NCI-H187 (cell line): ENCODE measurements at regions not wholly inside any gene's neighbourhood (a gene's known extent, or its start where the extent isn't known, plus 50 kb on each side); places are given as distances from the start of the nearest gene placed in this dataset.

Experiments
- DNase-seq, 2 experiments: peaks; one replicate each; lab custom pipeline; 2025; lab: John Stamatoyannopoulos, UW

- no peak for DNase-seq
Observed at GRCh38 chr12:77299910-77300669, 234.7 kb upstream of the E2F7 start.

GRCh38 chr12:77299001-77299400 is 233.6 kb upstream of the E2F7 start:
- DNase-seq: no peak

GRCh38 chr12:77294016-77294415 is 228.6 kb upstream of the E2F7 start:
- no peak for DNase-seq

- no peak for DNase-seq
Observed at GRCh38 chr12:77274926-77275325, 209.6 kb upstream of the E2F7 start.

- no peak for DNase-seq
Observed at GRCh38 chr12:77273898-77274297, 208.5 kb upstream of the E2F7 start.

GRCh38 chr12:77256956-77257355 is 191.6 kb upstream of the E2F7 start:
- no peak for DNase-seq

- DNase-seq: no peak
Observed at GRCh38 chr12:77253321-77253720, 188.0 kb upstream of the E2F7 start.

GRCh38 chr12:77251799-77252198 is 186.4 kb upstream of the E2F7 start:
- no peak for DNase-seq

GRCh38 chr12:77249892-77250291 is 184.5 kb upstream of the E2F7 start:
- DNase-seq: no peak

- no peak for DNase-seq
Observed at GRCh38 chr12:77248036-77248435, 182.7 kb upstream of the E2F7 start.

- DNase-seq: no peak
Observed at GRCh38 chr12:77247542-77247941, 182.2 kb upstream of the E2F7 start.

GRCh38 chr12:77243345-77243744 is 178.0 kb upstream of the E2F7 start:
- DNase-seq: no peak

GRCh38 chr12:77239617-77240016 is 174.2 kb upstream of the E2F7 start:
- DNase-seq: no peak

- no peak for DNase-seq
Observed at GRCh38 chr12:77238335-77238734, 173.0 kb upstream of the E2F7 start.

- DNase-seq: no peak
Observed at GRCh38 chr12:77237896-77238295, 172.5 kb upstream of the E2F7 start.

GRCh38 chr12:77236066-77236465 is 170.7 kb upstream of the E2F7 start:
- no peak for DNase-seq

GRCh38 chr12:77232045-77232444 is 166.7 kb upstream of the E2F7 start:
- no peak for DNase-seq

- DNase-seq: no peak
Observed at GRCh38 chr12:77231501-77231918, 166.1 kb upstream of the E2F7 start.

- no peak for DNase-seq
Observed at GRCh38 chr12:77229640-77230442, 164.5 kb upstream of the E2F7 start.

GRCh38 chr12:77228376-77228775 is 163.0 kb upstream of the E2F7 start:
- no peak for DNase-seq

- DNase-seq: no peak
Observed at GRCh38 chr12:77226368-77226767, 161.0 kb upstream of the E2F7 start.

GRCh38 chr12:77225373-77225772 is 160.0 kb upstream of the E2F7 start:
- DNase-seq: no peak

- no peak for DNase-seq
Observed at GRCh38 chr12:77224346-77224745, 159.0 kb upstream of the E2F7 start.
